ENCODE measurements at regions not wholly inside any gene's neighbourhood (a gene's known extent, or its start where the extent isn't known, plus 50 kb on each side); places are given as distances from the start of the nearest gene placed in this dataset.
"Not testable (repeated sequence)": the region's sequence is repeated elsewhere in the genome, so short reads cannot be mapped to it uniquely, and the experiment has no call there.

DNA sequence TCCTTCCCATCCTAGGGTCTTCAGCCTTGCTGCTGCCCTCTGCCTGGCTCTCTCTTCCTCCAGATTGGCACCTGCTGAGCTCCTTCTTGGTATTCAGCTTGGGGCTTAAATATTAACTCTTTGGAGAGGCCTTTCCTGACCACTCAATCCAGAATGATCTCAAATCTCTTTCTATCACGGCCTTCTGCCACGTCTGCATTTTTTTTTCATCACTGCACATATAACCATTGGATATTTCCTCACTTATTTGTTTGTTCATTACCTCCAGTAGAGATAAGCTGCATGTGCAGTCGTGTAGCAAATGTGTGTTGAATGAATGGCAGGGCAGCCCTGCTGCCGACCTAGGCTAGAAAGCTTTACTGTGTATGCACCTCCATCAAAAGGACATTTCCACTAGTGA, 51.6 kb upstream of the MPP7 start:
- no peak for DNase-seq

DNA sequence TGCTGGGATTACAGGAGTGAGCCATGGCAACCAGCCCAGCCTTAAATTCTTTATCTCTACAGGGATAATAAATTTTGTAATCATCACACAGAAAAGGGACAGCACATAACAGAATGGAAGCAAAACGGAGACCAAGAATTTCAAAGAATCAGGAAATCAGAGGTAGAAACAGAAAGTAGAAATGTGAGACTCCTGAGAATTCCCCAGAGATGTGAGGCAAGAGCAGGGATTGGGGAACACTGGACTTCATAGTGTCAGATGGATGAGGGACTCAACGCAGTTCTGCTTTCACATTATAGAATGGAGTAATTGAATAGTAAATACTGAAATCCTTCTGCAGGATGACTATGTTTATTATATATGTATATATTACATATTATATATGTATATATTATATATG, 52.5 kb upstream of the MPP7 start:
- DNase-seq, result no peak

DNA sequence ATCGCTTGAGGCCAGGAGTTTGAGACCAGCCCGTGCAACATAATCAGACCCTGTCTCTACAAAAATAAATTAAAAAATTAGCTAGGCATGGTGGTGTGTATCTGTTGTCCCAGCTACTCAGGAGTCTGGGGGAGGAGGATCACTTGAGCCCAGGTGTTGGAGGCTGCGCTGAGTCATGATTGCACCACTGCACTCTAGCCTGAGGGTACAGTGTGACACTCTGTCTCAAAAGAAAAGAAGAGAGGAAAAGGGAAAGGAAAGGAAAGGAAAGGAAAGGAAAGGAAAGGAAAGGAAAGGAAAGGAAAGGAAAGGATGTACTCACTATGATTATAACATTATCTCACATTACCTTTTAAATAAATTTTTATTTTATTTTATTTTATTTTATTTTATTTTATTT, 56.5 kb upstream of the MPP7 start:
- DNase-seq, result no peak

DNA sequence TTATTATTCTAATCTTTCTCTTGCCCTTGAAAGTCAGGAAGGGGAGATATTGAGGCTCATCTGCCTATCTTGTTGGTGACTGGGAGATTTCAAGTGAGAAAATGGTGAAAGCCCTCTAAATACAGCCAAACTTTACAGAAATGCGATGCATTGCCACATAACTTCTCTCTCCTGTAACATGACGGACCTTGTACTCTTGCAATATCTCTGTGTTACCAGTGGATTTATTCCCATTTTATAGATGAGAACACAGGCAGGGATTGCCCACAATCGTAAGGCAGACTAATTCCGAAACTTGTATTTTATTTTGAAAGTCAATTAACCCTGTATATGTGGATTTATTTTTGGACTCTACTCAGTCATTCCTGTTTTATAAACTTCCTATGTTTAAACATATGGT, 57.3 kb upstream of the MPP7 start:
- no peak for DNase-seq

DNA sequence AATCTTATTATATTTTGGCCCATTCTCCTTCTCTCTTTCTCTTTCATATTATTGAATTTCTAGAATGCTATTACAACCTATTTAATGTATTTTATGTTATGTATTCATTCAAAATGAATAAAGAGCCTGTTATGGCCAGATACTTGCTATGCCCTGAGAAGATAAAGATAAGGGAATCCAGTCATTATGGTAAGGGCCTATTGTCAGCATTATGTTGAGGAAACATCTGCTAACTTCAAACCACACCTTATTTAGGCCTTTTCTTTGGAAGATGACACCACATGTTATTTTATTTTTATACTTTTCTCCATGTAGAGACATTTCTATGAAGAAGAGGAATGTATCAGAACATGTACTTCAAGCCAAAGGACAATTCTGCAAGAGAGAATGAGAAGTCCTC, 60.5 kb upstream of the MPP7 start:
- no peak for DNase-seq

DNA sequence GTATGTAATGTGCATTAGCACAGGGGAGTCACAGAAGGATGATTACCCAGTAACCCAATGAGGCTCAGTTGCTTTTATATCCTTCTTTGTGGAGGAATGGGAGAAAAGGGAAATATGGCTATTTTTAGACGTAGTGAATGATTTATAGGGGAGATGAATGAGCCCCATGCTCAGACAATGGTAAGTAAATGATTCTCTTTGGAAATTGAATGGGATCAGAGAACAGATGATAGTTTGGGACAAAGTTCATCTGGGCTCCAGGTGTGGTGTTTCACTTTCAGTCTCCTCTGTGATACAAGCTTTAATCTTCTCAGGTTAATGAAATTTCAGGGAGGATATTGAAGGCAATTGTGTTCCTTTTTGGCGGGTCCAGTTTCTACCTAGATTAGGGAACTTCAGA, 63.0 kb upstream of the MPP7 start:
- no peak for DNase-seq

DNA sequence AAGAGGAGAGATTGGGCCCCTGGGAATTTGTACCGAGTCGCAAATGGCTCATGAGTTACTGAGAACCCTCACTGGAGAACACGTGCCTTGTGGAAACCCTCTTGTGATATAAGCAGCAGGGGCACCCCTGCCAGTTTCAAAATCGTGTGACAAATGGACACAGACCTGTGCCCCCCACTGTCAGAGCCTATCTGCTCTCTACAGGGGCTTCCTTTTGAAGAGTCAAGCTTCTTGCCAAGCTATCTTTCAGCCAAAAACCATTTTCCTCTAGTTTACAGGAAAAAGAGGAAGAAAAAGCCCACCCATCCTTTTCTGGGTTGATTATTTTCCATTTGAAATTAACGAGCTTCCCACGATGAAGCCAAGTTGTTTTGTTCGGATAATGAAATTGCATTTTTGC, 64.1 kb upstream of the MPP7 start:
- DNase-seq, result no peak

DNA sequence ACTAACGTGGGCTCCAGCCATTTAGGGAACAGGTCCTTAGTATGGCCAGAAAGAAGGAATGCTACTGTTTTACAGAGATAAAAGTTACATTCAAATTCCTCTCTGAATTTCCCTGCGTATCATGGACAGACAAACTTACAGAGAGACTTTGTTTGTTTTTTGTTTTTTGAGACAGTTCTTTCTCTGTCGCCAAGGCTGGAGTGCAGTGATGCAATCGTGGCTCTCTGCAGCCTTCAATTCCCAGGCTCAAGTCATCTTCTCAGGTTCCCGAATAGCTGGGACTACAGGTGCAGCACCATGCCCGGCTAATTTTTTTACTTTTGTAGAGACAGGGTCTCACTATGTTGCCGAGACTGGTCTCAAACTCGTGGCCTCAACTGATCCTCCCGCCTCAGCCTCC, 64.5 kb upstream of the MPP7 start:
- no peak for DNase-seq

DNA sequence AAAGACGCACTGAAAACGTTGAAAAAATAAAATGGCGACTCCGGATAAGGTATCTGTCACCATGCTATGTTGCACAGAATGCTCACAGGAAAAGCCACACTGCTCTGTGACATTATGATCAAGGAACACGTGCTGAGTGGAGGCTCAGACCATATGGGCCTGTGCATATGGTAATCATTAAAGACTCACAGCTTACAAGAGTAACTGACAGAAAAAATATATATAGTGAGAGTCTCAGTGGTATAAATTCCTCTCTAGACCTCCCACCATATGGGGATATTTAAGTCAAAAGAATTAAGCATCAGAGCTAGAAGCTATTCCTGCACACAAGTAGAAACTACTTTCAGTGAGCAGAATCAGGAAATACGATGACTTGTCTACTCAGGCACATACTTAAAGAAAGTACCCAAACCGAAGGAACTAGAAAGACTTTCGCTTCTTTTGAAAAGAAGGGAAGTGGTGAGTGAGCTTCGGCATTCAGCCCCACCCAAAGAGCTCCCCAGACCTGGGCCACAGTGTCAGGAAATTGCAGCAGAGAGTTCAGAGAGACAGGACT, 65.1 kb upstream of the MPP7 start:
- DNase-seq, result peak; percentile 70 to 81

DNA sequence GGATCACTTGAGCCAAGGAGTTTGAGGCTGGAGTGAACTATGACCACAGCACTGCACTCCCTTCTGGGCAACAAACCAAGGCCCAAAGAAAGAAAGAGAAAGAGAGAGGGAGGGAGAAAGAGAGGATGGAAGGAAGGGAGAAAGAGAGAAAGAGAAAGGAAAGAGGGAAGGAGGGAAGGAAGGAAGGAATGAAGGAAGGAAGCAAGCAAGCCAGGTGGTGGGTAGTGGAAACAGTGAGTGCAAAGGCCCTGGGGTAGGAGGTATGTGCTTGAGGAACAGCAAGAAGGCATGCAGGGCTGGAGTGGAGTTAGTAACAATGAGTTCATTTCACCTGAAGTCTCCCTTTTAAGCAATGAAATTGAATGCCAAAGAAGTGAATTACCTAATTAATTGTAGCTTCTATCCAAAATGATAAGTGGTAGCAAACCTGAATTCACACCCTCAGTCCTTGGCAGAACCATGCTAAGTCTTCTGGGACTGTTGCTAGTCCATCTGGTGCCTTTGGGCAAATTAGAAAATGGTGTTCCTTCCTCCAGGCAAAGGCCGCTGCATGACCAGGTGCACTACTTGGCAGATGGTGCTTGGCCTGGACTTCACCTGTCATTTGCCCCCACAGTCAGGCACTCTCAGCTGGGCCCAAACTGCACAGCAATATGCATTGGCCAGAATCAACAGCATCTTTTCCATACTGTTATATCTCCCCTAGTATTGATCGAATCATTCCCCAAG, 67.4 kb upstream of the MPP7 start:
- DNase-seq, result no peak

DNA sequence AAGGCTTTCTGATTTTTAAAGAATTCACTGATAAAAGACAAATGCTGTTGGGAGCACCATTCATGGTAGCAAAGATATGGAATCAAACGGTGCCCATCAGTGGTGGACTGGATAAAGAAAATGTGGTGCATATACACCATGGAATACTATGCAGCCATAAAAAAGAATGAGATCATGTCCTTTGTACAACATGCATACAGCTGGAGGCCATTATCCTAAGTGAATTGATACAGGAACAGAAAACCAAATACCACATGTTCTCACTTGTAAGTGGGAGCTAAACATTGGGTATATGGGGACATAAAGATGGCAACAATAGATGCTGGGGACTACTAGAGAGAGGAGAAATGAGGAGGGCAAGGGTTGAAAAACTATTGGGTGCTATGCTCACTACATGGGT, 68.8 kb upstream of the MPP7 start:
- DNase-seq, result not testable (repeated sequence)

DNA sequence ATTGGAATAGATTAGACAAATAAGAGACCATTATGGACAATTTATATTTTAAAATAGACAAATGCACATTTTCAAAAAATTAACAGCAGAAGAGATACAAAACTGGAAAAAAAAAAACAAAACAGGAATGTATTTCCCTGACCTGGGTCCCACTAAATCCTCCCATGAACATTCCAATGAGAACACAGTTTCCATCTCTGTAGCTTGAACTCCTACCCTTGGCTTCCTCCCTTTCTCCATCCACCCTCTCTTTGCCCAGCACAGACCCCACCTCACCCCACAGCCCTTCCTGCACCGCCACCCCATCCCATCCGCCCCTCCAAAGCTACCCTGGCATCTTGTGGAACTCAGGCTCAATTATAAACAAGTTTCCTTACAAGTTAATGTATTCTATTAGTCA, 71.2 kb upstream of the MPP7 start:
- DNase-seq, result no peak

DNA sequence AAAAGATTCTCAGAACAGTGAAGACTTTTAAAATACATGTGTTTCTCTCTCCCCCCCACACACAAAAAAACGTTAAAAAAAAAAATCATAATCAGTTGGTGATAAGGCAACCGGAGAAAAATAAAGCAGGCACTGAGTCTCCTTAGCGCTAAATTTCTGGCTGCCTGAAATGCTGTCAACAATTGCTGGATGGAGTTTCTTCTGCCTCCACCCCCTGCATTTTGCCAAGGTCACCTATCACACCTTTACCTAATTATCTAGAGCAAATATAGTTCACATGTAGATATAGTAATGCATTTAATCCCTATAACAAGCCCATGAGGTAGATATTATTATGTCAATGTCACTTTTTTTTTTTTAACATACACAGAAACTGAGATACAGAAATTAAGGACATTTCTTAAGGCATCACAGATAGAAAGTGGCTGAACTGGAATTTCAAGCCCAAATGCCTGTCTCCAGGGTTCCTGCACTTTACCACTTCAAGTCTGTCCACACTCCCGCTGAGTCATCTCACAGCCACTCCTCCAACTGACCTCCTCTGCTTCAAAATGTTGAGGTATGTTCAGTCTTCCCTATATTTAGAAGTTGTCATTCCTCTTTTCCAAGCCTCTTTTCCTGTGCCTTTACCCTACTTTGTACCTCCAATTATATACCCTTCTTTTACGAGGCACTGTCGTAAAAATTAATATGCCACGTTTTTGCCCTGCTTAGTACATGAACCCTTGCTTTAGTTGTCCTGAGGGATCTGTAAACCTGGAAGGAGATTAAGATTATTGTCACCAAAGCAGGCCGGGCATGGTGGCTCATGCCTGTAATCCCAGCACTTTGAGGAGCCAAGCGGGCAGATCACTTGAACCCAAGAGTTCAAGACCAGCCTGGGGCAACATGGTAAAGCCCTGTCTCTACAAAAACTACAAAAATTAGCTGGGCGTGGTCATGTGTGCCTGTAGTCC, 72.8 kb upstream of the MPP7 start:
- no peak for DNase-seq

DNA sequence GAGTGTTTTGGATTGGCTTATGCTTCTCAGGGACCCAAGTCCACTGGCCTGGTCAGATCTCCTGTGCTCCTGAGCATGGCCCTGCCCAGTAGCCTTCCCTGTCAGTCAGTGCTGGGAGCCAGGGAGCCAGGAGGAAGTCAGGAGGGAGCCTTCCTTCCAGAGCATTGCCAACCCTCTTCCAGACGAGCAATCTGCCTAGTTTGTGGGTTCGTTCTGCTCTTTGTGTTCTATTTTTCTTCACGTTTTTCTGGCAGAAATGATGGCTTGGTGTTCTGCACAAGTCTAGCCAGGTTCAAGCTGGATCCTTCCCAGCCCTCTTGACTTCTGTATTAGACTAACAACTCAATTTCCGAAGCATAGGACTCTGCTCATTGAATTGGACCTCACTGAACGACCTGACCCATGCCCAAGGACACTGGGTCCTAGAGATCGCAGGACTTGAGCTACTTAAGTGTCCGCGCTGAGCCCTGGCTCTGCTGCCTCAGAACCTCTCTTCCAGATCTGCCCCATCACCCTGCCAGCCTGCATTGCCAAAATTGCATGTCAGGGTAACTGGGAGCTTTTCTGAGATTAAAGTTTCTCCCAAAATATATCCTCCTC, 76.2 kb upstream of the MPP7 start:
- DNase-seq, result no peak

DNA sequence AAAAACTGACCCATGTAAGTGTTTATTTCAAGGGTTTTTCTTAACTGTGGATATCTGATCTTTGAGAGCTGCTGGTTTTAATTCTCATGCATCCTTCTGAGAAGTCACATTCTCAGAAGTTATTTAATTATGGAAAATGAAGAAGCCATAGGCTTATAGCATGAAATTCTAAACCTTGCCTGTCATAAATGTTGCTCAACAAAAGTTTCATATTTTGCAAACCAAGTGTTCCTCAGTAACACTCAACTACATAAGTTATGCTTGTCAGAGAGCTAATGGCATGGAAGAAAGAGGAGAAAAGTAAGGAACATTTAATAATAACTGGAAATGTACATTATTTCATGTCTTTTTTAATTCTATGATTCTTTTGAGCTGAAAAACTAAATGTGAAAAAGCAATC, 78.6 kb upstream of the MPP7 start:
- no peak for DNase-seq

DNA sequence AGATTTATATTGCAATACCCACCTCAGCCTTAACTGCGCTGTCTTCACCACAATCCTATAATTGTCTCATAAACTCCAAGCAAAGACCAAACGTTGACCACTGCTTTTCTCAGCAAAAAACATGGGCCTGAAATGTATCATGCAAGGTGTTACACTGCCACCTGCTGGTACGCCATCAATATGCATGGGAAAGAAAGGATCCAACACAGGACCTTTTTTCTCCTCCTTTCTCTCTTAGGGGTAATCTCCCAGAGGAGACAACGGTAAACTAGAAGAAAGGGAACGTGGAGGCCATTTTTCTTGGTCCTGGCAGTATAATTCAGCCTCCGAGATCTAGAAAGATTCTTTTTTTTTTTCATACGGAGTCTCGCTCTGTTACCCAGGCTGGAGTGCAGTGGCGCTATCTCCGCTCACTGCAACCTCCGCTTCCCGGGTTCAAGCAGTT, 79.1 kb upstream of the MPP7 start:
- peak; percentile 82 to 88 for DNase-seq

DNA sequence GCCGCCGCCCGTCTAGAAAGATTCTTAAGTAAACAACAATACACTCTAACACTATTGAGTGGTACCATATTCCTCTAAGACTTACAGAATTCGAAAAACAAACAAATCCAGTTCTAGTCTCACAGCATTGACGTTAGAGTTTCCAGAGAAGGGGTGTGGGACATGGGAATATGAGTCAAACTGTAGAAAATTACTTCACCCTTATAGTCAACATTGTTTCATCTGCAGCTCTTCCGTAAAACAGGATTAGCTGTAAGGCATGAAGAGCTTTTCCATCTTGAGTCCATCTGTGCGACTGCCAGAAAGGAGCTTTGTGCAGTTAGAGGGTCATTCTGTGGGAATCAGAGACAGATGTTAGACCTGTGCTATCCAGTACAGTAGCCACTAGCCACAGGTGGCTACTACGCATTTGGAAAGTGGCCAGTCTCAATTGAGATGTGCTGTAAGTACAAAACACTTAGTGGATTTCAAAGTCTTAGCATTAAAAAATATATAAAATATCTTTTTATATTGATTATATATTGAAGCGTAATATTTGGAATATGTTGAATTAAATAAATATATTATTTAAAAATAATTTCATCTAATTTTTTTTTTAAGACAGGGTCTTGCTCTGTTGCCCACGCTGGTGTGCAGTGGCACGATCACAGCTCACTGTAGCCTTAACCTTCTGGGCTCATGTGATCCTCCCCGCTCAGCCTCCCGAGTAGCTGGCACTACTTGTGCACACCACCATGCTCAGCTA, 79.8 kb upstream of the MPP7 start:
- DNase-seq, result no peak

DNA sequence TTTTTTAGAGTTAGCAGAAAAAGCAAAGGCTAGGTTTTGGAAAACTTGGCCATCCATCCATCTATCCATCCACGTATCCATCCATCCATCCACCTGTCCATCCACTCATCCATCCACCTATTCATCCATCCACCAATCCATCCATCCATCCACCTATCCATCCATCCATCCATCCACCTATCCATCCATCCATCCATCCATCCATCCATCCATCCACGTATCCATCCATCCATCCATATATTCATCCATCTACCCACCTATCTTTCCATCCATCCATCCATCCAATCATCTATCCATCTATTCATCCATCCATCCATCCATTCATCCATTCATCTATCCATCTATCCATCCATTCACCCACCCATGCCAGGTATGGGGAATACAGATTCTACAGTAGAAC, 81.7 kb upstream of the MPP7 start:
- no peak for DNase-seq

DNA sequence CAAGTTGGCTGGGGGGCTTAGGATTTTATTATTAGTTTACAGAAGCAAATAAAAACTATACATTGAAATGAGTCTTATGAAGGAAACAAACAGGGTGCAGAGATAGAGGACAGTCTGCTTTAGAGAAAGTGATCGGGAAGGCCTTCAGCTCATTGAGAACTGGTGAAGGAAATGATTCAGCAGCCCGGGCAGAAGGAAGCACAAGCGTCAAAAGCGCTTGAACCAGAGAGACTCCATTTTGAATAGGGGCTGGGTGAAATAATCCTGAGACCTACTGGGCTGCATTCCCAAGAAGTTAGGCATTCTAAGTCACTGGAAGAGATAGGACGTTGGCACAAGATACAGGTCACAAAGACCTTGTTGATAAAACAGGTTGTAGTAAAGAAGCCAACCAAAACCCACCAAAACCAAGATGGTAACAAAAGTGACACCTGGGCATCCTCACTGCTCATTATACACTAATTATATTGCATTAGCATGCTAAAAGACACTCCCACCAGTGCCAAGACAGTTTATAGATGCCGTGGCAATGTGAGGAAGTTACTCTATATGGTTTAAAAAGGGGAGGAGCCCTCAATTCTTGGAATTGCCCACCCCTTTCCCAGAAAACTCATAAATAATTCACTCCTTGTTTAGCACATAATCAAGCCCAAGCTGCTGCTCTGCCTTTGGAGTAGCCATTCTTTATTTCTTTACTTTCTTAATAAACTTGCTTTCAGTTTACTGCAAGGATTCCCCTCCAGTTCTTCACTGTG, 83.1 kb upstream of the MPP7 start:
- DNase-seq, result no peak

DNA sequence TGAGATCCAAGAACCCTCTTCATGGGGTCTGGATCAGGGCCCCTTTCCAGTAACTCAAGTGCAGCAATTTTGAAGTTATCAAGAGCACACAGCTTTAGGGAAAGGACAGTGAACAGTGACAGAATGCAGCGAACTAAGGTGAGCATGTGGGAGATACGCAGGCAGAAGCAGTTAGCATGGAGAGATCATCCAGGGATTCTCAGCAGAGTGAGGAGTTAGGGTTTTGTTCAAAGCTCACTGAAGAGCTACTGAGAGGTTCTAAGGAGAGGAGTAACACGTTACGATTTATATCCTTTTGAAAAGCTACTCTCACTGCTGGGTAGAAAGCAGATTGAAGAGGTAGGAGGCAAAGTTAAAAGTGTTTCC, 83.6 kb upstream of the MPP7 start:
- DNase-seq, result no peak

DNA sequence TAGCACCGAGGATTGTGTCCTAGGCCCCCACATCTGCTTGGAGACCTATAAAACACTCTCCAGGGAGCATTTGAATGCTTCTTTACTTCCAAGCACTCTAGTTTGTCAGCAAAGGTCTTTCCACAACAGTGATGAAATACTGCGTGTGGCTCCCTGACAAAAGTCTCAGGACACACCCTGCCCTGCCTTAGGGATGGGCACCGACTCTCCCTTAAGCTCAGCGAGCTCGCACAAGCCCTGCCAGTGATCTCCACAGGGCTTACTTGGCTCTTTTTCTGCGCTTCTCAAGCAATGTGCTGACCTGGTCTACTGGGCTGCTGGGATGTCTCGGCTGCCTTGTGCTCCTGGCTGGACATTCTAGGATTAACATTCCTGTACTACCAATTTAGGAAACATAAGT, 84.3 kb upstream of the MPP7 start:
- no peak for DNase-seq

DNA sequence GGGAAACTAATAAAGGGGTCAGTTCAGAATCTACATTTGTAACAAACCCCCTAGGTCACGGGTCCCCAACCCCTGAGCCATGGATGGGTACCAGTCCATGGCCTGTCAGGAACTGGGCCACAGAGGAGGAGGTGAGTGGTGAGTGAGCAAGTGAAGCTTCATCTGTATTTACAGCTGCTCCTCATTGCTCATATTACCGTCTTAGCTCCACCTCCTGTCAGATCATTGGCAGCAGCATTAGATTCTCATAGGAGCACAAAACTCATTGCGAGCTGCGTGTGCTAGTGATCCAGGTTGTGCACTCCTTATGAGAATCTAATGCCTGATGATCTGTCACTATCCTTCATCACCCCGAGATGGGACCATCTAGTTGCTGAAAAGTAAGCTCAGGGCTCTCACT, 88.4 kb upstream of the MPP7 start:
- no peak for DNase-seq

Data from CD4-positive, alpha-beta T cell treated with Interferon alpha-2 for 1 hour (primary cell).